ENCODE measurements at regions not wholly inside any gene's neighbourhood (a gene's known extent, or its start where the extent isn't known, plus 50 kb on each side); places are given as distances from the start of the nearest gene placed in this dataset.

DNA sequence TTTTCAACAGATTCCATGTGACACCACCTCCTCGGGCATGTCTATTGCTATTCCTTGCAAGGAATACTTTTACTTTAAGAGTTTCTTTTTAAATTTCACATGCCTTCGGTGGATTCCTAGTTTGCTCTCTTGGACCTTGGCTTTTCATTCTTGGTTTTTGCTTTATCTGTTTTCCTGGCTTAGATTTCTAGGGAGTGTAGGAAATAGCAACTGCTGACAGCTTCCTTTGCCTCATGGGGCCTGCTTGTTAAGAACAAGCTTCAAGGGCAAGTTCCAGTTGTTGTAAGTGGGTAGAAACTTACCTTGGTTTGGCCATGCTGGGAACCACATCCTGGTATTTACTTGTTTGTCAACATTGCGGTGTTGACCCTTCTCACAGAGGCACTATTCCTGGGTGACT is 348.5 kb downstream of the DMAC1 start:
- Histone ChIP-seq H3K4me1 (no peaks in the 10 kb centered on the region), H3K27me3 (no peaks in the 10 kb centered on the region), H3K9me3 (no peaks in the 10 kb centered on the region), H3K36me3 (no peaks in the 10 kb centered on the region), H3K27ac (no peak overlapping the region), H3K4me3 (no peak overlapping the region)
- no peak for TF ChIP-seq CTCF (IDR thresholded peaks at IDR 0.05)
- no peak for DNase-seq
- intact Hi-C loops (cut with DNase I; ENCODE audit: low total_unique reads), result no loop called here

DNA sequence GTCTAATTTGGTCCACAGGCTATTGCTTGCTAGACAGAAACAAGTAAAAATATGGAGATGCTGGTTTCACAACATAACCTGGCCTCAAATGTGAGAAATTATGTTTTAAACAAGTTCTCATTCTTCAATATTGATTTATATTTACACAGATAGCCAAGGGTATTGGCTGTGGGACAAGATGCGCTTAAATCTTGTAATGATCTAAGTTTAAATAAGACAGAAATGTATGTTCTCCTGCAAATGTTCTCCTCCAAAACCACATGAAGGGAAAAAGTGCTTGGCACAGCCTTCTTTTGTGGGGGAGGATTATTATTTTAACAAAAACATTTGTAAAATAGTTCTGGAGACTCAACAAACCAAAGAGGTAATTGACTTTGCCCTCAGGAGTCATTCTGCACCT is 356.0 kb downstream of the DMAC1 start:
- TF ChIP-seq CTCF (IDR thresholded peaks at IDR 0.05), result no peak
- Histone ChIP-seq H3K9me3 (no peaks in the 10 kb centered on the region), H3K27me3 (no peaks in the 10 kb centered on the region), H3K4me3 (no peak overlapping the region), H3K27ac (no peak overlapping the region), H3K4me1 (no peaks in the 10 kb centered on the region), H3K36me3 (no peaks in the 10 kb centered on the region)
- intact Hi-C loops (cut with DNase I; ENCODE audit: low total_unique reads), result no loop called here
- no peak for DNase-seq

DNA sequence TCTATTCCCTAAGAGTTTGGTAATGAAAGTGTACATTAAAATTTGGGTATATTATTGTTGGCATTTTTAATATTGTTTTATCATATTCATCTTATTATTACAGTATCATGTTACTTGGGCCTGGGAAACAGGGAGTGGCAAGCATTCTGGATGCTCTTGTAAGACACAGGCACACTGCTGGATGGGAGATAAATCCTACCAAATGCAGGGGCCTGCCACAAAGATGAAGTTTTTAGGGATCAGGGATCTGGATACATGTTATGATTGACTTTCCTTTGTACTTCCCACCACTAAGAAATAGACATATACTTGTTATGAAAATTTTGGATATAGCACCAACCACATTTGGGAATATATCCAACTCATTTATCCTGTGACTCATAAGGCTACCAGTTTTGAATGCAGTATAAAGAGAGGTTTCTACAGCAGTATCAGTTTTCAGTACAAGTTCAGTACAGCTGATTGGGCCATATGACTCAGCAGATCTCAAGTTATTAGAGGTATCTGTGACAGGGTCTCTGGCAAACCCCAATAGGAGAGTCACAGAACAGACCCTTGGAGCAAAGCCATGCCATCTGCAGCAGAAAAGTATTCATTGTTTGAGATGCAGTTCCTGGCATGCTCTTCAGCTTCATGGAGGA is 360.1 kb downstream of the DMAC1 start:
- no peaks in the 10 kb centered on the region for H3K4me1 ChIP-seq
- no peak for DNase-seq

DNA sequence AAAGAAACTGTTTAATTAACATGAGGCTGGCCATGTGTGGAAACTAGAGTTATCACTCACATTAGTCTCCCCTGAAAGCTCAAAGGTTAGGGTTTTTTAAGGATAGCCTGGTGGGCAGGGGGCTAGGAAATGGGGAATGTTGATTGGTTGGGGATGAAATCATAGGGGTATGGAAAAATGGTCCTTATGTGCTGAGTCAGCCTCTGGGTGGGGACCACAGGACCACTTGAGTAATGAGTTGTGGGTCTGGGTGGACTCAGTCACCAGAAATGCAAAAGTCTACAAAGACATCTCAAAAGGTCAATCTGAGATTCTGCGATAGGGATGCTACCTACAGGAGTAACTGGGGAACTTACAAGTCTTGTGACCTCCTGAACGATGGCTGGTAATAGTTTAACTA is 362.8 kb downstream of the DMAC1 start:
- H3K36me3 ChIP-seq, result no peaks in the 10 kb centered on the region
- no peak overlapping the region for H3K4me3 ChIP-seq
- no peaks in the 10 kb centered on the region for H3K27me3 ChIP-seq
- no peaks in the 10 kb centered on the region for H3K4me1 ChIP-seq
- no peak for DNase-seq
- no peak for TF ChIP-seq CTCF (IDR thresholded peaks at IDR 0.05)
- peaks cover 0 to 13% (median 9%) of the 10 kb centered on the region in 3 donors for H3K9me3 ChIP-seq
- no peak overlapping the region for H3K27ac ChIP-seq
- intact Hi-C loops (cut with DNase I; ENCODE audit: low total_unique reads), result no loop called here

More for the DNA sequence above, 360.1 kb downstream of the DMAC1 start:
- H3K27me3 ChIP-seq, result no peaks in the 10 kb centered on the region
- TF ChIP-seq CTCF (IDR thresholded peaks at IDR 0.05), result no peak
- H3K36me3 ChIP-seq, result no peaks in the 10 kb centered on the region
- H3K4me3 ChIP-seq, result no peak overlapping the region
- intact Hi-C loops (cut with DNase I; ENCODE audit: low total_unique reads), result no loop called here
- H3K27ac ChIP-seq, result no peak overlapping the region
- H3K9me3 ChIP-seq, result no peaks in the 10 kb centered on the region

DNA sequence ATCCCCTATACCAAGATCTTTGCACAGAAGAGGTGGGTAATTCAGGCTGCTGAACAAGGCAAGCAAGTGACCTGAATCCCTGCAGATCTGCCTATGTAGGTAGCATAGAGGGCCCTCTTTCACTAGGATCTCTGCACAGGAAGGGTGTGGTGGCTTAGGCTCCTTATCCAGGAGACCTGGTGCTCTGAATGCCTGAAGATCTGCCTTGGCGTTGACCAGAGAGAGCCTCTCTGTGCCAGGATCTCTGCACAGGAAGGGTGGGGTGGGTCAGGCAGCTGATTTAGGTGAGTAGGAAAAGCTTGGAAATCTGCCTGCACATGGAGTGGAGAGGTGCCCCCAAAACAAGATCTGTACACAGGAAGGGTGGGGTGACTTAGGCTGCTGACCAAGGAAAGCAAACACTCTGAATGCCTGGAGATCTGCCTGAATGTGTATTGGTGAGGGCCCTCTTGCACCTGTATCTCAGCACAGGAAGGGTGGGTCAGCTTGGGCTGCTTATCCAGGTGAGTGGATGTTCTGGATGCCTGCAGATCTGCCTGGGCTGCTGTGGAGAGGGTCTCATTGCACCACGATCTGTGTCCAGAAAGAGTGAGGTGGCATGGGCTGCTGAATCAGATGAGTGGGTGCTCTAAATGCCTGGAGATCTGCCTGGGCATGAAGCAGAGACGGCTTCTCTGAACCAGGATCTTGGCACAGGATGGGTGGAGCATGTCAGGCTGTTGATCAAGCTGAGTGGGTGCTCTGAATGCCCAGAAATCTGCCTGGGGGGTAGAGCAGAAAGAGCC is 365.9 kb downstream of the DMAC1 start:
- Histone ChIP-seq H3K4me1 (no peaks in the 10 kb centered on the region), H3K9me3 (peaks cover 0 to 26% (median 9%) of the 10 kb centered on the region in 3 donors), H3K27me3 (no peaks in the 10 kb centered on the region), H3K36me3 (no peaks in the 10 kb centered on the region), H3K27ac (no peak overlapping the region), H3K4me3 (no peak overlapping the region)
- intact Hi-C loops (cut with DNase I; ENCODE audit: low total_unique reads), result no loop called here
- no peak for TF ChIP-seq CTCF (IDR thresholded peaks at IDR 0.05)
- DNase-seq, result no peak

Measured in tibial artery (tissue), 4 donors.